ENCODE measurements at regions not wholly inside any gene's neighbourhood (a gene's known extent, or its start where the extent isn't known, plus 50 kb on each side); places are given as distances from the start of the nearest gene placed in this dataset.
"Not testable (repeated sequence)": the region's sequence is repeated elsewhere in the genome, so short reads cannot be mapped to it uniquely, and the experiment has no call there.

DNA sequence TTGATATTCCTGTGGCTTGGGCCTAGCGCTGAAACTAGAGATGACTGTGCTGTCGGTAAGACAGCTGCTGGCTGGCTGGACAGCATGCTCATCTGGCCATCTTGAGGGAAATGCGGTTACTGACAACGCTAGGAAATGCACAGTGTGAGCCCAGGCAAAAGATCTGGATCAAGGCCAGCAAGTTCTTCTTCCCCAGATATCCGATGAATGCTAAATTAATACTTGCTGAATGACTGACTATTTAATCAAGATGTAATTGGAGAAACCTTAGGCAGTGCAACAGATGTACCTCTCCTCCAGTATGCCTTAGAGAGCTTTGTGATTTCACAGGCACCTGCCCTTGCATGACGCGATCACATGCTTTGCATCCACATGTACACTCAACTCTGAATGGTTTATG is 659.1 kb downstream of the EFNA5 start:
- no peak overlapping the region for H3K27ac ChIP-seq (ENCODE audit: low read length)
- H3K9me3 ChIP-seq (ENCODE audit: insufficient read depth, low read depth, low read length): no peaks in the 10 kb centered on the region
- no peak overlapping the region for H3K9ac ChIP-seq (ENCODE audit: low read depth, low read length)
- no peaks in the 10 kb centered on the region for H3K27me3 ChIP-seq (ENCODE audit: insufficient read depth, low read length)
- peaks cover 3% of the 10 kb centered on the region; the same call in 1 of the 2 replicates for H3K4me1 ChIP-seq (ENCODE audit: insufficient read depth, low read length)
- no peaks in the 10 kb centered on the region for H3K36me3 ChIP-seq (ENCODE audit: insufficient read depth, low read depth, low read length)
- H3K4me3 ChIP-seq (ENCODE audit: low read length): no peak overlapping the region

DNA sequence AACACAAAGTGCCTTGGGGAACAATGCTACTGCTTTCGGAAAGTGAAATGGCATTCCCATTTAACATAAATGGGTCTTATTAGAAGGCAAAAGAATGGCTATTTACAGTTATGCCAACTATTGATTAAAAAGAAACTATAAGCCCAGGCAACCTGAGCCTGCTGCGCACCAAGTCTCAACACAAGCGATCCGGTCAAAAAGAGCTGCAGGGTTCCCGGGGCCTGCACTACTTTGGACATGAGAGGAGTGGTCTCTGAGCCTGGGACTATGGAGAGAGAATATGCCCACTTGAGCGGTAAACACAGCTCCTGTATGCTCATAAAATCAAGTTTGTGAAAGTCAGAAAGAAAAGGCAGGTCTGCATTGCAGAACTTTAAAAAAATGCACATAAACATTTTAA is 660.7 kb downstream of the EFNA5 start:
- H3K4me3 ChIP-seq (ENCODE audit: low read length): no peak overlapping the region

DNA sequence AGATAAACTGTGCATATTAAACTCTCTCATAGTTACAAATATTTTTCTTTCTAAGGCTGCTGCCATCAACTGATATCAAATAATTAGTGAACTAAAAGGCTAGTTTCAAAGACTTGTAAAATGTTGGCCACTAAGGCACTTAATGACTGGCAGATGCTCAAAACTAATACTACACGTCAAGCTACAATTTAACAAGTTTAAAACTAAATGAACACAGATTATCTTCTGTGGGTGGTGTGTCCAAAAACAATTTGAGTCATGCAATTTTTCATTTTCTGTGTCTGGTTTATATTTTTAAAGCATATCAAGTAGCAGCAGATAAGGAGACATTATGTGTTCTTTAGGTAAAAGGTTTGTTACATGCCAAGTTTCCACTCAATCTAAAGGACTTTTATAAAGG is 665.1 kb downstream of the EFNA5 start:
- no peak overlapping the region for H3K9ac ChIP-seq (ENCODE audit: low read depth, low read length)
- H3K4me1 ChIP-seq (ENCODE audit: insufficient read depth, low read length): no peaks in the 10 kb centered on the region
- no peak overlapping the region for H3K27ac ChIP-seq (ENCODE audit: low read length)
- no peak overlapping the region for H3K4me3 ChIP-seq (ENCODE audit: low read length)
- no peaks in the 10 kb centered on the region for H3K36me3 ChIP-seq (ENCODE audit: insufficient read depth, low read depth, low read length)
- no peaks in the 10 kb centered on the region for H3K27me3 ChIP-seq (ENCODE audit: insufficient read depth, low read length)
- no peaks in the 10 kb centered on the region for H3K9me3 ChIP-seq (ENCODE audit: insufficient read depth, low read depth, low read length)

More for the DNA sequence above, 660.7 kb downstream of the EFNA5 start:
- Histone ChIP-seq H3K9ac (ENCODE audit: low read depth, low read length) (no peak overlapping the region), H3K27ac (ENCODE audit: low read length) (no peak overlapping the region), H3K4me1 (ENCODE audit: insufficient read depth, low read length) (peaks cover 3% of the 10 kb centered on the region; the same call in 1 of the 2 replicates), H3K27me3 (ENCODE audit: insufficient read depth, low read length) (no peaks in the 10 kb centered on the region), H3K9me3 (ENCODE audit: insufficient read depth, low read depth, low read length) (no peaks in the 10 kb centered on the region), H3K36me3 (ENCODE audit: insufficient read depth, low read depth, low read length) (no peaks in the 10 kb centered on the region)

DNA sequence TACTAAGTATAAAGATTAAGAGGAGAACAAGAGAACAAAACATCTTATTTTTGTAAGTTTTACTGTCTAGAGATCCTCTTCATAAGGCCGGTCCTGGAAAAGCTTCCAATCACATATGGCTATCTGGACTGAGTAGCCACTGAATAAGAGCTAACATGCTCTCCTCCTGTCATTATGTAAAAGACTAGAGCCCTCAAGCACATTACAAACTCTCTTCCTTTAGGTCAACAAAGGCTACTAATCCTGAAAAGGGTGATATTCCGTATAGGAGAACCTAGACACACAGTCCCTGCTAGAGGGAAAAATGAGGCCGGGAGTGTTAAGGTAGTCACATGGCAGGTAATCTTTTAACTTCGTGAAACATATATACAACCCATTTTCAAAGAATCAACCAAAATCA is 665.6 kb downstream of the EFNA5 start:
- H3K27me3 ChIP-seq (ENCODE audit: insufficient read depth, low read length): no peaks in the 10 kb centered on the region
- H3K9me3 ChIP-seq (ENCODE audit: insufficient read depth, low read depth, low read length): no peaks in the 10 kb centered on the region
- H3K27ac ChIP-seq (ENCODE audit: low read length): no peak overlapping the region
- H3K9ac ChIP-seq (ENCODE audit: low read depth, low read length): no peak overlapping the region
- H3K4me1 ChIP-seq (ENCODE audit: insufficient read depth, low read length): no peaks in the 10 kb centered on the region
- no peak overlapping the region for H3K4me3 ChIP-seq (ENCODE audit: low read length)
- H3K36me3 ChIP-seq (ENCODE audit: insufficient read depth, low read depth, low read length): no peaks in the 10 kb centered on the region

DNA sequence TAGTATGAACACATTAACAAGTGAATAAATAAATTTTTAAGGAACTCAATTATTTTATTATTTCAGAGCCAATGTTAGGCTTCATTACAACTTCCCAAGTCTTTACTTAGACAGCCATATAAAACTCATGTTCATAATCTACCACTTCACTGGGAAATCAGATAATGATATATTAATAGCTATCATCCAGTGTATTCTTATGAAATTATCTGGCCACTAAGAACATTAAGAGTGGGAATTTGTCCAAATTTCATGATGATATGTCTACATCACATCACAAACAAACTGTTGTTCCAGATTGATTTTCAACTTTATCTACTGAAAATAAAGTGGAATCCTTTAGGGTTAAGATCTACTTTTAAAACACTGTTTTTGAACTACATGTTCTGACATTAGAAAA is 668.6 kb downstream of the EFNA5 start:
- H3K27me3 ChIP-seq (ENCODE audit: insufficient read depth, low read length): no peaks in the 10 kb centered on the region
- H3K27ac ChIP-seq (ENCODE audit: low read length): no peak overlapping the region
- H3K9ac ChIP-seq (ENCODE audit: low read depth, low read length): no peak overlapping the region
- no peak overlapping the region for H3K4me3 ChIP-seq (ENCODE audit: low read length)
- H3K36me3 ChIP-seq (ENCODE audit: insufficient read depth, low read depth, low read length): no peaks in the 10 kb centered on the region
- no peaks in the 10 kb centered on the region; the same call in 1 of the 2 replicates for H3K9me3 ChIP-seq (ENCODE audit: insufficient read depth, low read depth, low read length)
- H3K4me1 ChIP-seq (ENCODE audit: insufficient read depth, low read length): no peaks in the 10 kb centered on the region

DNA sequence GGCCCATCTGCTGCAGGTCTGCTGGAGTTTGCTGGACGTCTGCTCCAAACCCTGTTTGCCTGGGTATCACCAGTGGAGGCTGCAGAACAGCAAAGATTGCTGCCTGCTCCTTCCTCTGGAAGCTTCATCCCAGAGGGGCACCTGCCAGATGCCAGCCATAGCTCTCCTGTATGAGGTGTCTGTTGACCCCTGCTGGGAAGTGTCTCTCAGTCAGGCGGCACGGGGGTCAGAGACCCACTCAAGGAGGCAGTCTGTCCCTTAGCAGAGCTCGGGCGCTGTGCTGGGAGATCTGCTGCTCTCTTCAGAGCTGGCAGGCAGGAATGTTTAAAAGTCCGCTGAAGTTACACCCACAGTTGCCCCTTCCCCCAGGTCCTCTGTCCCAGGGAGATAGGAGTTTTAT is 671.2 kb downstream of the EFNA5 start:
- not testable (repeated sequence) for H3K36me3 ChIP-seq (ENCODE audit: insufficient read depth, low read depth, low read length); H3K9me3 ChIP-seq (ENCODE audit: insufficient read depth, low read depth, low read length); H3K4me1 ChIP-seq (ENCODE audit: insufficient read depth, low read length); H3K9ac ChIP-seq (ENCODE audit: low read depth, low read length); H3K4me3 ChIP-seq (ENCODE audit: low read length); H3K27me3 ChIP-seq (ENCODE audit: insufficient read depth, low read length); H3K27ac ChIP-seq (ENCODE audit: low read length)

DNA sequence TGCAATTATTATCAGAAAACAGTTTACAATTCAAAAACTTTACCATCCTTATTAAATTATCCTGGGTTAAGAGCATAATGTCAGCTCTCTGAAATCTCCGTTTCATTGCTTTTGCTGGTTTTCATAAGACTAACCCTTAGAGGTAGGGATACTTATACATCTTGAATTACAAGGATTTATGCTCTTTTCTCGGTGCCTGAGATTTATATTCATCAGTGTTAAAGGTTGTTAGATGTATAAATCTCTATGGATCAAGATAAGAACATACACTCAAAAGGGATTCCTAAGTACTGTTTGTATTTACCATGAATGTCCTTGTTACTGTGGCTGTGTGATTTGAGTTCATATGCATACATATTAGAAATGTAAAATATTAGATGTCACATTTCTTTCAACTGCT is 684.7 kb downstream of the EFNA5 start:
- H3K9me3 ChIP-seq (ENCODE audit: insufficient read depth, low read depth, low read length): no peaks in the 10 kb centered on the region
- H3K9ac ChIP-seq (ENCODE audit: low read depth, low read length): peak overlapping the region; percentile 53; the same call in 1 of the 2 replicates
- H3K4me3 ChIP-seq (ENCODE audit: low read length): peak overlapping the region; percentile 50
- no peak overlapping the region for H3K27ac ChIP-seq (ENCODE audit: low read length)
- H3K4me1 ChIP-seq (ENCODE audit: insufficient read depth, low read length): peaks cover 36% of the 10 kb centered on the region
- H3K36me3 ChIP-seq (ENCODE audit: insufficient read depth, low read depth, low read length): peaks cover 40% of the 10 kb centered on the region
- no peaks in the 10 kb centered on the region for H3K27me3 ChIP-seq (ENCODE audit: insufficient read depth, low read length)

DNA sequence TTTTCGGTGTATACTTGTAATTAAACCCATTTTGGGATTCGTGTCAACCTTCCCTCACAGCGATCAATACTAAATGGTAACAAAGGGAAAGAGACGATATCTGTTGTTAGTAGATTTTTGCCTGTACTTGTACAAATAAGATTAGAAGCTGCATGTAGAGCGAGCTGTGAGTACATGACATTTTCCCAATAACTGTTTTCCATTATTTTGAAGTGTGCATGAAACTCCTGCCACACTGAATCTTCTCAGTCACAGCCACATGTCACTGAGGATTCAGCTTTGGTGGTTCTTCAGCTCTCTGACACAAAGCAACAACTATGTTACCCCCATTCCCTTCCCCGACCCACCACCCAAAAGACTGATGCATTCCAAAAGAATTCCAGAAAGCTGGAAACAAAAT is 685.6 kb downstream of the EFNA5 start:
- Histone ChIP-seq H3K9ac (ENCODE audit: low read depth, low read length) (peak overlapping the region; percentile 53), H3K9me3 (ENCODE audit: insufficient read depth, low read depth, low read length) (no peaks in the 10 kb centered on the region), H3K27me3 (ENCODE audit: insufficient read depth, low read length) (no peaks in the 10 kb centered on the region), H3K4me3 (ENCODE audit: low read length) (peak overlapping the region; percentile 50), H3K27ac (ENCODE audit: low read length) (peak overlapping the region; percentile 16), H3K4me1 (ENCODE audit: insufficient read depth, low read length) (peaks cover 36% of the 10 kb centered on the region), H3K36me3 (ENCODE audit: insufficient read depth, low read depth, low read length) (peaks cover 42% of the 10 kb centered on the region)

DNA sequence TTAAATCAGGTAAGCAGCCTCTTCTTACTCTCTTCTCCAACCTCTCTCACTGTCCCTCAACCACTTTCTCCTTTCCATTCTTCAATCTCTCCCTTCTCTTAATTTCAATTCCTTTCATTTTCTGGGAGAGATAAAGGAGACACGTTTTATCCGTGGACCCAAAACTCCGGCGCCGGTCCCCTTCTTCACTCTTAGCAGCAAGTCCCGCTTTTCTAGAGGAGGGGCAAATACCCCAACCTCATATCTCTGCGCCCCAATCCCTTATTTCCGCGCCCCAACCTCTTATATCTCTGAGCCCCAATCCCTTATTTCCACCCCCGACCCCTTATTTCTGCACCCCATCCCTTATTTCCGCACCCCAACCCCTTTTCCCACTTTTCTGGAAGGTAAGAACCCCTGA is 691.6 kb downstream of the EFNA5 start:
- Histone ChIP-seq H3K9ac (ENCODE audit: low read depth, low read length) (peak overlapping the region; percentile 92), H3K4me1 (ENCODE audit: insufficient read depth, low read length) (peaks cover 30% of the 10 kb centered on the region), H3K4me3 (ENCODE audit: low read length) (peak overlapping the region; percentile 78), H3K27ac (ENCODE audit: low read length) (peak overlapping the region; percentile 65), H3K36me3 (ENCODE audit: insufficient read depth, low read depth, low read length) (peaks cover 13% of the 10 kb centered on the region; the same call in 1 of the 2 replicates)
- H3K9me3 ChIP-seq (ENCODE audit: insufficient read depth, low read depth, low read length); H3K27me3 ChIP-seq (ENCODE audit: insufficient read depth, low read length): not testable (repeated sequence)

DNA sequence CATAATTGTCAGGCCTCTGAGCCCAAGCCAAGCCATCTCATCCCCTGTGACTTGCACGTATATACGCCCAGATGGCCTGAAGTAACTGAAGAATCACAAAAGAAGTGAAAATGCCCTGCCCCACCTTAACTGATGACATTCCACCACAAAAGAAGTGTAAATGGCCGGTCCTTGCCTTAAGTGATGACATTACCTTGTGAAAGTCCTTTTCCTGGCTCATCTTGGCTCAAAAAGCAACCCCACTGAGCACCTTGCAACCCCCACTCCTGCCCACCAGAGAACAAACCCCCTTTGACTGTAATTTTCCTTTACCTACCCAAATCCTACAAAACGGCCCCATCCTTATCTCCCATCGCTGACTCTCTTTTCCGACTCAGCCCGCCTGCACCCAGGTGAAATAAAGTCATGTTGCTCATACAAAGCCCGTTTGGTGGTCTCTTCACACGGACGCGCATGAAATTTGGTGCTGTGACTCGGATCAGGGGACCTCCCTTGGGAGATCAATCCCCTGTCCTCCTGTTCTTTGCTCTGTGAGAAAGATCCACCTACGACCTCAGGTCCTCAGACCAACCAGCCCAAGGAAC is 692.1 kb downstream of the EFNA5 start:
- Histone ChIP-seq H3K9ac (ENCODE audit: low read depth, low read length) (peak overlapping the region; percentile 92), H3K4me1 (ENCODE audit: insufficient read depth, low read length) (peaks cover 32% of the 10 kb centered on the region), H3K4me3 (ENCODE audit: low read length) (peak overlapping the region; percentile 78), H3K27ac (ENCODE audit: low read length) (peak overlapping the region; percentile 24)
- not testable (repeated sequence) for H3K9me3 ChIP-seq (ENCODE audit: insufficient read depth, low read depth, low read length); H3K36me3 ChIP-seq (ENCODE audit: insufficient read depth, low read depth, low read length); H3K27me3 ChIP-seq (ENCODE audit: insufficient read depth, low read length)

DNA sequence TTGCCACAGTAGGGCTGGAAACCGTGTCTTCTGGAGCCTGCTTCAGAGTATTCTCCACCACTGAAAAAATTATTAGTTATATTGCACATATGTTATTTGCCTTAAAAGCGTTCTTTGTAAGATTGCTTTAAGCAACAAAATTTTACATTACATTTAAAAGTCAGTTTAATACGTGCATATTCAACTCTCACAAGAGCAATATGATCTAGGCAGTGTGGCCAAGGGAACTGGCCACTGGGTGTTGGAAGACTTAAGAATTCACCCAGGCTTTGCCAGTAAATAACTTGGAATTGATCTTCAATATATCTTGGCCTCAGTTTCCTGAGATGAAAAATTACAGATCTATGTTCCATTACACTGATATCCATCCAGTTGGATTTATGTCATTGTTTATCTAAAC is 694.4 kb downstream of the EFNA5 start:
- Histone ChIP-seq H3K36me3 (ENCODE audit: insufficient read depth, low read depth, low read length) (0 out of 2 replicates have a peak, but pooled peaks cover 4% of the 10 kb centered on the region), H3K27me3 (ENCODE audit: insufficient read depth, low read length) (no peaks in the 10 kb centered on the region; the same call in 1 of the 2 replicates), H3K4me1 (ENCODE audit: insufficient read depth, low read length) (peaks cover 39% of the 10 kb centered on the region), H3K4me3 (ENCODE audit: low read length) (no peak overlapping the region), H3K9me3 (ENCODE audit: insufficient read depth, low read depth, low read length) (no peaks in the 10 kb centered on the region), H3K9ac (ENCODE audit: low read depth, low read length) (no peak overlapping the region; the same call in 1 of the 2 replicates), H3K27ac (ENCODE audit: low read length) (no peak overlapping the region)

DNA sequence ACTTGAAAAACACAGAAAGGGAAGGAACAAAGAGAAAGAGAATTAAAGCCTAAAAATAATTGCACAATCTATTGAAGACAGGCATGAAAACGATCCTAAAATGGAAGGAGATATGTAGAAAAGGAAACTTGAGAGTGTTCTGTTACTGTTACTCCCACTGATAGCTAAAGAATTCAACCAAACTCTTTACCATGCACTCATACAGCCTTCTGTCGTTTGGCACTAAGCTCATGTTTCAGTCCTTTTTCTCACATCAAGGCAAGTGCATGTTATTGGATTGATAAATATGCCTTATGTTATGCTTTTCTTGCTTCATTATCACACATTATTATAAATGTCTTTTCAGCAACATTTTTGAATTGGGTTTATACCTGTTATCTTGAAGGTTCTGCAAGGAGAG is 696.5 kb downstream of the EFNA5 start:
- no peaks in the 10 kb centered on the region for H3K9me3 ChIP-seq (ENCODE audit: insufficient read depth, low read depth, low read length)
- no peak overlapping the region for H3K27ac ChIP-seq (ENCODE audit: low read length)
- H3K4me3 ChIP-seq (ENCODE audit: low read length): peak overlapping the region; percentile 13; the same call in 1 of the 2 replicates
- no peaks in the 10 kb centered on the region for H3K36me3 ChIP-seq (ENCODE audit: insufficient read depth, low read depth, low read length)
- no peaks in the 10 kb centered on the region for H3K27me3 ChIP-seq (ENCODE audit: insufficient read depth, low read length)
- H3K4me1 ChIP-seq (ENCODE audit: insufficient read depth, low read length): peaks cover 39% of the 10 kb centered on the region
- H3K9ac ChIP-seq (ENCODE audit: low read depth, low read length): no peak overlapping the region

All from iPS-20b (cell line).